Stimulated activated CD4-positive, alpha-beta T cell treated with anti-CD3 and anti-CD28 coated beads, Interleukin-1b, Interleukin-23, amount 100 ng/mL, for 24 hours (primary cell): ENCODE measurements at regions not wholly inside any gene's neighbourhood (a gene's known extent, or its start where the extent isn't known, plus 50 kb on each side); places are given as distances from the start of the nearest gene placed in this dataset.

Experiments used
- DNase-seq, 4 experiments: peaks; one replicate each; pipeline ENCODE4 v3.0.0-alpha.2; 2020; ENCODE audit warnings: low read depth in 4 of 4, low spot score in 1 of 4

GRCh38 chr14:101224356-101225156 is 321.0 kb upstream of the RTL1 start:
- DNase-seq = no peak

GRCh38 chr14:101225157-101226152 is 321.9 kb upstream of the RTL1 start:
- no peak for DNase-seq

GRCh38 chr14:101226265-101226602 is 322.7 kb upstream of the RTL1 start:
- no peak for DNase-seq

- no peak for DNase-seq
These were observed 323.3 kb upstream of the RTL1 start for GRCh38 chr14:101226603-101227425.

- no peak for DNase-seq
These were observed 324.4 kb upstream of the RTL1 start for GRCh38 chr14:101227611-101228594.

- DNase-seq = no peak
These were observed 325.5 kb upstream of the RTL1 start for GRCh38 chr14:101228949-101229541.

- no peak for DNase-seq
These were observed 326.1 kb upstream of the RTL1 start for GRCh38 chr14:101229666-101230065.

- no peak for DNase-seq
These were observed 326.8 kb upstream of the RTL1 start for GRCh38 chr14:101230161-101230850.

GRCh38 chr14:101230851-101231550 is 327.5 kb upstream of the RTL1 start:
- no peak for DNase-seq

- DNase-seq = no peak
These were observed 328.3 kb upstream of the RTL1 start for GRCh38 chr14:101231828-101232227.

GRCh38 chr14:101232340-101233020 is 328.8 kb upstream of the DIO3 start:
- no peak for DNase-seq

- DNase-seq = no peak
These were observed 328.3 kb upstream of the DIO3 start for GRCh38 chr14:101233021-101233366.

GRCh38 chr14:101233391-101233790 is 327.9 kb upstream of the DIO3 start:
- DNase-seq = no peak

- no peak for DNase-seq
These were observed 327.5 kb upstream of the DIO3 start for GRCh38 chr14:101233808-101234207.

GRCh38 chr14:101234244-101234937 is 326.9 kb upstream of the DIO3 start:
- no peak for DNase-seq

GRCh38 chr14:101234999-101235334 is 326.3 kb upstream of the DIO3 start:
- DNase-seq = no peak

GRCh38 chr14:101235335-101236103 is 325.8 kb upstream of the DIO3 start:
- DNase-seq = peak in 1 of 4 experiments; percentile 5
